Fibroblast of mammary gland (primary cell): ENCODE measurements at regions not wholly inside any gene's neighbourhood (a gene's known extent, or its start where the extent isn't known, plus 50 kb on each side); places are given as distances from the start of the nearest gene placed in this dataset.

Experiments
- DNase-seq: peaks from one replicate; pipeline ENCODE4 v3.0.0-alpha.2; 2010; ENCODE audit warnings: low read depth
- H3K4me3 ChIP-seq: 2 replicates; pipeline ENCODE4 v1.5.1; 2011; ENCODE audit warnings: low read depth, mild to moderate bottlenecking, low read length, moderate library complexity; ENCODE audit not compliant: control insufficient read depth
- TF ChIP-seq, protein P1 (sequence below): conservative IDR thresholded peaks from 2 replicates; pipeline ENCODE4 v1.5.1; 2011; ENCODE audit warnings: low read depth, low read length, inconsistent platforms; ENCODE audit not compliant: control insufficient read depth, insufficient read depth

DNA sequence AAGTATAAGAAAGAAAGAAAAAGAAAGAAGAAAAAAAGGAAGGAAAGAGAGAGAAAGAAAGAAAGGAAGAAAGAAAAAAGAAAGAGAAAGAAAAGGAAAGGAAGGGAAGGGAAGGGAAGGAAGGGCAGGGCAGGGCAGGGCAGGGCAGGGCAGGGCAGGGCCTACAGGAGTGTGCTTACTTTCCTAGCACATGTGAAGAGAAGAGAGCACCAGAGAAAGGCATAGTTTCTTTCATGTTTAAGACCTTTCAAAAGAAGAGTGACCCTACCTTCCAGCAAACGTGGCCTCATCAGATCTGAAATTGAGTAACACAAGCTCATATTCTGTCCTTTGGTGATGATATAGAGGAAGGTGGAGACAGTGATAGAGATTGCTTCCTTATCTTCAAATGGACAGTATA, 899.3 kb upstream of the RAG2 start:
- no peak overlapping the region for H3K4me3 ChIP-seq
- DNase-seq: no peak
- TF ChIP-seq, protein P1, sequence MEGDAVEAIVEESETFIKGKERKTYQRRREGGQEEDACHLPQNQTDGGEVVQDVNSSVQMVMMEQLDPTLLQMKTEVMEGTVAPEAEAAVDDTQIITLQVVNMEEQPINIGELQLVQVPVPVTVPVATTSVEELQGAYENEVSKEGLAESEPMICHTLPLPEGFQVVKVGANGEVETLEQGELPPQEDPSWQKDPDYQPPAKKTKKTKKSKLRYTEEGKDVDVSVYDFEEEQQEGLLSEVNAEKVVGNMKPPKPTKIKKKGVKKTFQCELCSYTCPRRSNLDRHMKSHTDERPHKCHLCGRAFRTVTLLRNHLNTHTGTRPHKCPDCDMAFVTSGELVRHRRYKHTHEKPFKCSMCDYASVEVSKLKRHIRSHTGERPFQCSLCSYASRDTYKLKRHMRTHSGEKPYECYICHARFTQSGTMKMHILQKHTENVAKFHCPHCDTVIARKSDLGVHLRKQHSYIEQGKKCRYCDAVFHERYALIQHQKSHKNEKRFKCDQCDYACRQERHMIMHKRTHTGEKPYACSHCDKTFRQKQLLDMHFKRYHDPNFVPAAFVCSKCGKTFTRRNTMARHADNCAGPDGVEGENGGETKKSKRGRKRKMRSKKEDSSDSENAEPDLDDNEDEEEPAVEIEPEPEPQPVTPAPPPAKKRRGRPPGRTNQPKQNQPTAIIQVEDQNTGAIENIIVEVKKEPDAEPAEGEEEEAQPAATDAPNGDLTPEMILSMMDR: no peak

DNA sequence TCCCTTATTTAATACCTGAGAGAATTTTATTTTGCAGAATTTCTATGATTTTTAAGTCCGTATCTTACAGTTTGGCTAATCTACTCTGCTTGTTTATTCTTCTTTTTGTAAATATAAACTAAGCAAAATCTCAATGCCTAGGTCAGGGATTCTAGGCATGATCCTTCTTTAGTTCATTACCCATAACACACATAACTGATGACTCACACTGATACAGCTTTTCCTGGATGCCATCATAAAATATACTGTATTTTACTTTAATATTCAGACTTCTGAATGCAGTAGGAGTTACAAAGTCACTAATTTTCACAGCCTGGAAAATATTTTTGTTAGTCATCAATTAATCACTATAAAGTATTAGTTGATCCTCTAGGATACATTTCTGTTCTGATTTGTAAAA, 898.2 kb upstream of the RAG2 start:
- TF ChIP-seq, protein P1: no peak
- H3K4me3 ChIP-seq: no peak overlapping the region
- peak; percentile 10 for DNase-seq

DNA sequence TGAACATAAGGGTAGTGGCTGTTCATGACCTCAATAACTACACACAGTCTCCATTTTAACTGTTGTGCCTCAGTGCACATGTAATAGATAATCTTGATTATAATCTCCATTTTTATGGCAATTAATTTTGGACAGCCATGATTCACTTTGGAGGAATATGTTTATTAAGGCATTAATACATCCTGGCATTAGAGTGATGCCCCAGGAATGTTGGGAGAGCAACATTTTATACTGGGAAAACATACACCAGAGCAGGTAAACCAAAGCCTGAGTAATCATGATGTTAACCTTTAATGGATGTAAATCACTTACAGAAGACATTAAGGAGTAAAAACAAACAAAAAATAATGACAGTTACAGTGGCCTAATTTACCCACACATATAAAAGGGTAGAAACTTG, 886.3 kb upstream of the RAG2 start:
- no peak for DNase-seq
- TF ChIP-seq, protein P1: no peak
- no peak overlapping the region for H3K4me3 ChIP-seq

DNA sequence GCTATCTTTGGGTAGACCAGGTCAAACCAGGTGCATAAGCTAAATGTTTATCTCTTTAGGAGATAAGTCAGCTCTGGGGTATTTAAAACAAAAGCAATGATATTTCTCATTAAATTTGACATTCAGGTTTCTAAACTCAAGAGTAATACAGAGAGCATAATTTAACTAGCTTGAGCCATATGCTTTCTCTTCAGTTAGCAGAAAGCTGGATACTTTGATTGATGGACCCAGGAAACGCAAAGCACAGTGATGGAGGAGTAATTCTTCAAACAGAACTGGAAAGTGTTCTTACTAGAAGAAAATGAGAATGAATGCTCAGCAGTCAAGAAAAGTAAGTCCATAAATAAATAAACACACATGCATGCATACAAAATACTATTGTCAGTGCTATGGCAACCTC, 885.7 kb upstream of the RAG2 start:
- TF ChIP-seq, protein P1: no peak
- no peak overlapping the region for H3K4me3 ChIP-seq
- DNase-seq: no peak

DNA sequence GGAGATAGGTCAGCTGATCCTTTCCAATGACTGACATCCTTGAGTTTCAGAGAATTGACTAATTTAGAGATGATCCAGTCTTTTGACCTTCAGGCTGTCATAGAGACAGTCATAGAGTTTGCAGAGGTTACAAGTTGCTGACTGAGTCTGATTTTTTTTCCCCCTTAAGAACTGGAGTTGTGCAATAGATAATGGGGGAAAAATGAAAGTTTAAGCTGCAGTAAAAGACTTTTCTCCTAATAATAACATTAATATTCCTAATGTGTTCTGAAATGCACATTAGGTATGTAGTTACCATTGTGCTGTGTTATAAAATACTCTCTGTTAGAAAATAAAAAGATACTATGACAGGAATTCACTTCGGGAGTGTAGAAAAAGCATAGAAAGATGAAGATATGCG, 876.9 kb upstream of the RAG2 start:
- peak; percentile 5 for DNase-seq
- no peak overlapping the region for H3K4me3 ChIP-seq
- TF ChIP-seq, protein P1: no peak

DNA sequence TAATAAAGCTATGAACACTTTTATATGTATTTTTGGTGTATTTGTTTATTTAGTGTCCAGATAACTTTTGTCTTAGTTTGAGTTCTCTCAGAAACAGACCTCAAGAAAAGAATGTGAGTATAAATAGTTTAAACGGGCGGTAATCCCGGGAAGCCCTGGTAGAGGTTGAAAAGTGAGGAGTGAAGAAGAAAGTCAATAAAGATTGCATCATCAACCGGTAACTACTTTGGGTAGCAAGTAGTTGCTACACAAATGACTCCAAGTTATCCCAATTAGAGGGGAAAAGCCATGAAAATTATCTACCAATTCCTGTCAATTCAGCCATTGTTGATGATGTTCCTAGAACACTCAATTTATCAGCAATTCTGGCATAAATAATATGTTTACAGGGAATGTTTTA, 870.3 kb upstream of the RAG2 start:
- no peak overlapping the region for H3K4me3 ChIP-seq
- no peak for DNase-seq
- TF ChIP-seq, protein P1: no peak

DNA sequence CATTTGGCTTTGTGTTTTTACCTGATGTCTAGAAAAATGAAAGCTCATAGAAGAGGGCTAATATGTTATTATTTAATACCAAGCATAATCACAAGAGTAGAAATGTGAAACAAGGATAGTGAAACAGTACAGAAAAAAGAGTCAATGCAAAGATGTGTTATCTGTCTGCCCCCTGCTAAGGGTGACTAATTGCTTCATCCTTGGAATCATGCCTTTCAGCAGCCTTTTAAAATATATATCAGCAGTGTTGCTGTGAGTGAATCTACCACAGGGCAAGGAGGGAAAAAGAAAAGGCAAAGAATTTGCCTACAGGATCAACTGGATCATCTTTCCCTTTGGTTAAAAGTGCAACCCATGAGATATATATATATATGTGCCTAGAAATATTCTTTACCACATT, 867.2 kb upstream of the RAG2 start:
- no peak overlapping the region for H3K4me3 ChIP-seq
- TF ChIP-seq, protein P1: no peak
- DNase-seq: peak; percentile 6
